WTC11 (cell line): ENCODE measurements at regions not wholly inside any gene's neighbourhood (a gene's known extent, or its start where the extent isn't known, plus 50 kb on each side); places are given as distances from the start of the nearest gene placed in this dataset.

Experiments used
- CBFB ChIP-seq: sonication (generic); formaldehyde crosslinking; IDR thresholded peaks from 2 replicates; pipeline ENCODE4 v1.8.1; 2022; ENCODE audit warnings: mild to moderate bottlenecking, low read depth, missing genetic modification reagents
- CTCF ChIP-seq: fragments of 200-600 bp; IDR thresholded peaks from 2 replicates; pipeline ENCODE4 v1.8.0; 2022; ENCODE audit warnings: antibody characterized with exemption
- E2F4 ChIP-seq: sonication (generic); formaldehyde crosslinking; IDR thresholded peaks from 2 replicates; pipeline ENCODE4 v1.8.1; 2022; ENCODE audit warnings: low read depth, mild to moderate bottlenecking, moderate library complexity, missing genetic modification reagents, borderline replicate concordance
- GTF2I ChIP-seq: fragments of 250-450 bp; sonication (Bioruptor Pico); conservative IDR thresholded peaks from 2 replicates; pipeline ENCODE4 v1.4.0; 2021; ENCODE audit warnings: mild to moderate bottlenecking
- JUN ChIP-seq: sonication (generic); formaldehyde crosslinking; IDR thresholded peaks from 2 replicates; pipeline ENCODE4 v1.8.0; 2023; ENCODE audit warnings: mild to moderate bottlenecking, missing genetic modification reagents
- NFE2L1 ChIP-seq: sonication (generic); formaldehyde crosslinking; IDR thresholded peaks from 2 replicates; pipeline ENCODE4 v1.8.1; 2023; ENCODE audit warnings: missing genetic modification reagents
- NR2C2 ChIP-seq: sonication (generic); formaldehyde crosslinking; IDR thresholded peaks from 2 replicates; pipeline ENCODE4 v1.8.0; 2022; ENCODE audit warnings: mild to moderate bottlenecking, missing genetic modification reagents
- PRDM15 ChIP-seq: sonication (generic); formaldehyde crosslinking; IDR thresholded peaks from 2 replicates; pipeline ENCODE4 v1.8.0; 2022; ENCODE audit warnings: missing genetic modification reagents
- SP1 ChIP-seq: sonication (generic); formaldehyde crosslinking; conservative IDR thresholded peaks from 2 replicates; pipeline ENCODE4 v1.8.1; 2022; ENCODE audit warnings: missing genetic modification reagents
- USF1 ChIP-seq: sonication (generic); formaldehyde crosslinking; IDR thresholded peaks from 2 replicates; pipeline ENCODE4 v1.8.0; 2022; ENCODE audit warnings: mild to moderate bottlenecking, missing genetic modification reagents
- ZNF138 ChIP-seq: sonication (generic); formaldehyde crosslinking; conservative IDR thresholded peaks from 2 replicates; pipeline ENCODE4 v1.8.1; 2022; ENCODE audit warnings: mild to moderate bottlenecking, moderate library complexity, missing genetic modification reagents
- ZSCAN18 ChIP-seq: fragments of 250-450 bp; sonication (Bioruptor Pico); IDR thresholded peaks from 2 replicates; pipeline ENCODE4 v2.1.2; 2022; ENCODE audit warnings: mild to moderate bottlenecking, moderate library complexity
- TF ChIP-seq, protein P1 (sequence below): sonication (generic); formaldehyde crosslinking; IDR thresholded peaks from 2 replicates; pipeline ENCODE4 v1.8.1; 2023; ENCODE audit warnings: mild to moderate bottlenecking, missing genetic modification reagents, moderate library complexity

GRCh38 chr5:176185133-176185733 is 53.0 kb upstream of the SIMC1 start:
- TF ChIP-seq E2F4 (no peak), GTF2I (CRISPR knock-in tag) (no peak), USF1 (CRISPR knock-in tag) (no peak), CTCF (no peak), NFE2L1 (no peak), CBFB (CRISPR knock-in tag) (no peak), NR2C2 (no peak), PRDM15 (no peak), ZSCAN18 (CRISPR knock-in tag) (no peak), JUN (CRISPR knock-in tag) (no peak), SP1 (CRISPR knock-in tag) (no peak), ZNF138 (no peak)
- TF ChIP-seq, protein P1, sequence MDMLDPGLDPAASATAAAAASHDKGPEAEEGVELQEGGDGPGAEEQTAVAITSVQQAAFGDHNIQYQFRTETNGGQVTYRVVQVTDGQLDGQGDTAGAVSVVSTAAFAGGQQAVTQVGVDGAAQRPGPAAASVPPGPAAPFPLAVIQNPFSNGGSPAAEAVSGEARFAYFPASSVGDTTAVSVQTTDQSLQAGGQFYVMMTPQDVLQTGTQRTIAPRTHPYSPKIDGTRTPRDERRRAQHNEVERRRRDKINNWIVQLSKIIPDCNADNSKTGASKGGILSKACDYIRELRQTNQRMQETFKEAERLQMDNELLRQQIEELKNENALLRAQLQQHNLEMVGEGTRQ (CRISPR knock-in tag) = no peak
